Rectal smooth muscle tissue (tissue), 1 donor: ENCODE measurements at regions not wholly inside any gene's neighbourhood (a gene's known extent, or its start where the extent isn't known, plus 50 kb on each side); places are given as distances from the start of the nearest gene placed in this dataset.

Experiments used
- H3K27ac ChIP-seq: one replicate; pipeline ENCODE4 v1.7.0; 2013; ENCODE audit warnings: low read depth, low read length, inconsistent platforms
- H3K27me3 ChIP-seq: one replicate; pipeline ENCODE4 v1.7.0; 2013; ENCODE audit warnings: low read length; ENCODE audit not compliant: control insufficient read depth, insufficient read depth
- H3K36me3 ChIP-seq: one replicate; pipeline ENCODE4 v1.7.0; 2013; ENCODE audit warnings: low read length; ENCODE audit not compliant: control insufficient read depth, insufficient read depth
- H3K4me1 ChIP-seq: one replicate; pipeline ENCODE4 v1.7.0; 2013; ENCODE audit warnings: low read length; ENCODE audit not compliant: control insufficient read depth, insufficient read depth
- H3K4me3 ChIP-seq: one replicate; pipeline ENCODE4 v1.7.0; 2013; ENCODE audit warnings: low read length
- H3K9ac ChIP-seq: one replicate; pipeline ENCODE4 v1.7.0; 2013; ENCODE audit warnings: low read length

DNA sequence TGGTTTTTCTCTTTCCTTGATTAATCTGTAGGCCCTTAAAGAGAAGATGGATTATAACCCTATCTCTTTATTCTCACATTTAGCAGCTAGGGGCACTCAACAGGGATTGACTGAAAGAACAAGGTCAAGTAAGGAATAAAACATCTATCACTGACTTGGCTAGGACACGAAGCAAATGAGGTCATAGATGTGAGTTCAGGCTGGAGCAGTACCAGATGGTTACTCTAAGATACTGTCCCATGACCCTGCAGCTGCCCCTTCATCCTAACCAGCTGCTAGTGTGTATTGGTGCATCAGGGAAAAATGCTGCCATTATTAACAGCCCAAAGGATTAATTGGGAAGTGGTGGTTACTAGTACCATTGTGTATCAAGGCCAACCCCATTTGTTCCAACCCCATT lies 221.9 kb downstream of the CTH start:
- no peaks in the 10 kb centered on the region for H3K27me3 ChIP-seq
- H3K27ac ChIP-seq, result no peak overlapping the region
- no peak overlapping the region for H3K4me3 ChIP-seq
- H3K9ac ChIP-seq, result no peak overlapping the region
- H3K4me1 ChIP-seq, result no peaks in the 10 kb centered on the region
- H3K36me3 ChIP-seq, result no peaks in the 10 kb centered on the region

DNA sequence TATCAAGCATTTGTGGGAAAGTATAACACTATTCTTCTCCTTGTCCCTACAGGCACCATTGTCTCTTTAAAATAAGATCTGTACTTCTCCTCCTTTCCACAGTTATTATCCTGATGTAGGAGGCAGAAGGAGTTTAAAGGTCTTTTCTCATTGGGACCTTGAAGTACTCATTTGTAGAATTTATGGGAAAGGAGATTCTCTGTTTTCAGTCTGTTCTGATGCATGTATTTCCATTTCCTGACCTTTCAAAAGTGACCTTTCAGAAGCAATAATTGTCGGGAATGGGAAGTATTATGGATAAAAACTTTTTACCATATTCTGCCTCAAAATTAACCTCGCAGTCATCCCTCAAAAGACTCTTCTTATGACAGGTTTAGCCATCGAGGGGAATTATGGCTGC lies 224.8 kb downstream of the CTH start:
- Histone ChIP-seq H3K27me3 (no peaks in the 10 kb centered on the region), H3K4me3 (no peak overlapping the region), H3K36me3 (no peaks in the 10 kb centered on the region), H3K27ac (no peak overlapping the region), H3K9ac (no peak overlapping the region), H3K4me1 (no peaks in the 10 kb centered on the region)

DNA sequence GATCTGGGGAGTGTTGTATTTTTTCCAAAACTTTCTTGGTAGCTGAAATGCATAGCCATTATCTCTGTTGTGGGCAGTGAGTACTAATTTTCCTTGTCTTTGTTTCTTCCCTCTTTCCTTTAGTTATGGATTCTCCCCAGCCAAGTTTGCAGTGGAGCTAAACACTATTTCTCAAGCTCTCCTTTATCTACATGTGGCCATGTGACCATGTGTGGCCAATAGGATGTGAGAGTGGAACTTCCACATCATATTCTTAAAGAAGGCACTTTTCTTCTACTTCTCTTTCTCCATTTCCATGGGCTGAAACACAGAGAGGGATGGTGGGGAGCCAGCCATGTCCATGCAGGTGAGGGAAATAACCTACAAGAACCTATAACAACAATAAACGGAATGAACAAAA lies 230.8 kb downstream of the CTH start:
- no peak overlapping the region for H3K4me3 ChIP-seq
- no peak overlapping the region for H3K9ac ChIP-seq
- no peaks in the 10 kb centered on the region for H3K4me1 ChIP-seq
- H3K36me3 ChIP-seq, result no peaks in the 10 kb centered on the region
- H3K27ac ChIP-seq, result no peak overlapping the region
- H3K27me3 ChIP-seq, result no peaks in the 10 kb centered on the region

DNA sequence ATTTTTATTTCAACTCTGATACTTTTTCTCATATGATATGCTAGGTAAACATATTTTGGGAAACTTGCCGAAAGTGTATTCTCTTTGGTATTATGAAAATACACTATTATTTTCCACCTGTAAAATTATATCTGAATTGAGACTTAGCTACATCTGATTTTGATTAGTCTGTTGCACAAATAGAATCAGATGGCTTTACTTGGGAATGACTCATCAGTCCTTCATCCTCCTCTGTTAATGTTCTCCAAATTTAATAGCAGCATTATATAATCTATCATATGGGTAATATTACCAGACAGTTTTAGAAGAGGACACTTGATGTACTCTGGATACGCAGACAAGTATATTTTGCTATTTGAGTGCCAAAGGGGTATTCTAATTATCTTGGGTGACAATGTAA lies 245.3 kb downstream of the CTH start:
- Histone ChIP-seq H3K9ac (no peak overlapping the region), H3K4me1 (no peaks in the 10 kb centered on the region), H3K4me3 (no peak overlapping the region), H3K27me3 (no peaks in the 10 kb centered on the region), H3K27ac (no peak overlapping the region), H3K36me3 (no peaks in the 10 kb centered on the region)

DNA sequence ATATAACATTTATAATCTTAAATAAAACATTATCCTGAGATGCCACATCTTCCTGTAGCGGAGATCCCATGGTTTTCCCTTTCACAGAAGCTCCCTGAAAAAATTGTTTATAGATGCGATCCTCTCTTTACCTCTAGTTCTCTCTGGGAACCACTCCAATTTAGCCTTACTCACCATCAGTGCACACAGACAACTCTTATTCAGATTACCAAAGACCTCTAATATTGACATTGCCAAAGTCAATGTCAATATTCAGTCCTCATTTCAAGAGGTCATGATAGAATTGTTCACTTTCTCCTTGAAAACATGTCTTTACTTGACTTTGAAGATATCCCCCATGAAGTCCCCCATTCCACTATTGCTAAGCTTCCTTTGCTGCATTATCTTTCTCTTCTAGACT lies 248.8 kb downstream of the CTH start:
- no peak overlapping the region for H3K4me3 ChIP-seq
- H3K27ac ChIP-seq, result no peak overlapping the region
- H3K36me3 ChIP-seq, result no peaks in the 10 kb centered on the region
- H3K9ac ChIP-seq, result no peak overlapping the region
- H3K27me3 ChIP-seq, result no peaks in the 10 kb centered on the region
- no peaks in the 10 kb centered on the region for H3K4me1 ChIP-seq

DNA sequence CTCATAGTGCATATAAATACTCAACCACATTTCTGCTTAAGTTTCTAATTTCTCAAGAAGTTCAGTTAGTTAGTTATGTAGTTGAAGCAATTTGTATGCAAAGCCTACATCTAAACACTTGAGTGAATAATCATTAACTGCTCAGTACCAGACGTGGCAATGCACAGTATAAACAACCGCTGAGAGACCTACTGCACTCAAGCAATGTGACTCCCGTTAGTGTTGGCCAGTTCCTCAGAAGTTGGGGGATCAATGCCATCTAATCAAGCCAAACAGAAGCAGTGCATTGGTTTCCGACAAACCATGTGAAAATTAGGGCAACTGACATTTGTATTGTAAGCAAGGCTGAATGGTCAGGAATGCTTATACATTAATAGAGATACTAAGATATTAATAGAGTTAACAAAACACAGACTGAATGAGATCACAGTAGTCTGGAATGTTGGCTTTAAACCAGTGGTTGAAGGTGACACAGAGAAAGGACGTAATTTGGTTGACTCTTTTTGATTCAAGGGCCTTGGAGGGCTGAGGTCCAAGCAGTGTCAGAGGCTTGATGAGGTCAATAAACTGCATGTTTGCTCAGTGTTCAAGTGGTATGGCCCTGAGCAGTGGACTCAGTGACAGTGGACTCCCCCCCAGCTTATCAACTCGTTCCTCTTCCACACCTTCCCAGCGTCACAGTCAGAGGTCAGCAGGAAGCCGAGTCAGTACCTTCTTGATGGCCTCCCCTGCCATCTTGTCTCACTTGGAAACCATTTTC lies 255.5 kb downstream of the CTH start:
- H3K36me3 ChIP-seq, result no peaks in the 10 kb centered on the region
- no peaks in the 10 kb centered on the region for H3K27me3 ChIP-seq
- H3K9ac ChIP-seq, result no peak overlapping the region
- peaks cover 6% of the 10 kb centered on the region for H3K4me1 ChIP-seq
- H3K27ac ChIP-seq, result no peak overlapping the region
- H3K4me3 ChIP-seq, result no peak overlapping the region

DNA sequence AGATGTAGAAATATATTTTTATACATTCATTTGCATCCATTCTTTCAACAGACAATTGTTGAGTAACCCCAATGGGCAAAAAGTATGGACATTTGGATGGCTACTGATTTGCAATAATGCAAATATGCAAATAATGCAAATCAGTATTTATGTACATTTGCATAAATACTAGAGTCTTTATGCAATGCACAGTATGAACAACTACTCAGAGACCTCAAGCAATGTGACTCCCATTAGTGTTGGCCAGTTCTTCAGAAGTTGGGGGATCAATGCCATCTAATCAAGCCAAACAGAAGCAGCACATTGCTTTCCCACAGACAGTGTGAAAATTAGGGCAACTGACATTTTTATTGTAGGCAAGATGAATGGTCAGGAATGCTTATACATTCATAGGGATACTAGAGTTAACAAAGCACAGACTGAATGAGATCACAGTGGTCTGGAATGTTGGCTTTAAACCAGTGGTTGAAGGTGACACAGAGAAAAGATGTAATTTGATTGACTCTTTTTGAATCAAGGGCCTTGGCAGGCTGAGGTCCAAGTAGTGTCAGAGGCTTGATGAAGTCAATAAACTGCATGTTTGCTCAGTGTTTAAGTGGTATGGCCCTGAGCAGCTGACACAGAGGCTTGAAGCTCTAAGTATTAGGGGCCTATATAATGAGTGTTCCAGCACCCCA lies 256.6 kb downstream of the CTH start:
- Histone ChIP-seq H3K4me3 (no peak overlapping the region), H3K4me1 (peaks cover 6% of the 10 kb centered on the region), H3K27me3 (no peaks in the 10 kb centered on the region), H3K9ac (no peak overlapping the region), H3K27ac (no peak overlapping the region), H3K36me3 (no peaks in the 10 kb centered on the region)

DNA sequence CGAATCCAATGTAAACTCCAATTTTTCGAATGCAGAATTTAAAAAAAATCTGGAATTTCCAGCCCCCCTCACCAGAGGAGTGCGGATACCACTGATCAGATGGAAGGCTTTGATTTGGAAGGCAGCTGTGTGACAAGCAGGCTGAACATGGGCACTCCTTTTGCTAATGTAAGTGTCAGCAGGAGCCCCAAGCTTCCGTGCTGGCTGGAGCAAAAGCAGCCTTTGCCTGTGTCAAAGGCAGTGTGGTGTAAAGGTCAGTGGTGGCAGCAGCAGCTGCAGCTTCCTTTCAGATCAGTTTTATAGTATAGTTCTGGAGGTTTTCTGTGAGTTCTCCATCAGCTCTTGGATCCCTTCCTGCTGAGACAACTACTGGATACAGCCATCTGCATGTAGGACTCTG lies 259.9 kb downstream of the CTH start:
- H3K27me3 ChIP-seq, result no peaks in the 10 kb centered on the region
- peaks cover 6% of the 10 kb centered on the region for H3K4me1 ChIP-seq
- no peak overlapping the region for H3K9ac ChIP-seq
- no peaks in the 10 kb centered on the region for H3K36me3 ChIP-seq
- no peak overlapping the region for H3K4me3 ChIP-seq
- no peak overlapping the region for H3K27ac ChIP-seq

DNA sequence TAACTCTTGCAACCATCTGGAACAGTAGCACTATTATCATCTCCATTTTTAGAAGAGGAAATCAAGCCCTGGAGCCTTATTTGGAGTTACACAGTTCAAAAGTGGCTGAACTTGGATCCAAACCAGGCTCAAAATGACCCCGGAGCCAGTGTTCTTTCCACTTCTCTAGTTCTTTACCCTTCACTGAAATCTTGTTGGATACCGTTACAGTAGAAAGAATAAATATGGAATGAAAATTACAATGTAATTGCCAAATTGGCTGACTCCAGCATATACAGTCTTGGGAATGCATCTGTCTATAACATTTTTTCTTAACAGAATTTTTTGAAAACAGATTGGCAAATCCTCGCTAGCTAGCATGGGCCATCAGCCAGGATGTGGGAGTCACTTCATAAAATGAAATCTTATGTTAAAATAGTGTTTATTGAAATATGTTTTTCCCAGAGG lies 261.4 kb downstream of the CTH start:
- Histone ChIP-seq H3K27ac (no peak overlapping the region), H3K27me3 (no peaks in the 10 kb centered on the region), H3K9ac (no peak overlapping the region), H3K36me3 (no peaks in the 10 kb centered on the region), H3K4me1 (no peaks in the 10 kb centered on the region), H3K4me3 (no peak overlapping the region)

DNA sequence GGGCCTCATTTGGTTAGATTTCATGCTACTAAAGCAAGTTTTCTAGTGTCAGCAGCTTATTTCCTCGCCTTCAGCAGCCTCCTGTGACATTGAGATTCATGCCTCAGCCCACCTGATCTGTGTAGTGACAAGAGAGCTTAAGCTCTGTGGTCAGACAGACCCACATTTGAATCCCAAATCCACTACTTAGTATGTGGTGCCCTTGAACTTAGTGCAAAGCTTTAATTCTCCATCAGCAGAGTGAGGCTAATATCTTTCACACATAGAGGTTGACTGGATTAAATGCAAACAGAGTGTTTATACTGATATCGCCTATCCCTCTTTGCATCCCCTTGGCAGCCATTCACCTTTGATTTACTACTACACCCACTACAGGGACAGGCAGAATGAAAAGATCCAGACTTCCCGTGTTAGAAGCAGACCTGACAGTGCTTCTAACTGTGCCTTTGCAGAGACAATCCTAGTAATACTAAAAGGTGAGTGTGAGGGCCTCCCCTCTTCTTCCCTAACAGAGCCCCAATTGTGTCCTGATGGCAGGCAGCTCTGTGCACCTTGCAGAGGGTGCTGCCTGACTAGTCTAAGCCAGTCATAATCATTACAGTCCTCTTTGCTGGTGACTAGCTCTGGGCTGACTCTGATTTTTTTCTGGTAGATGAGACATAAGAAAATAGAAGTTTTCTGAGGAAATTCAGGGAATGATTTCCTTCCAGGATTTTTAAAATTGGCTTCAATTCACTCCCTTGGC lies 264.0 kb downstream of the CTH start:
- no peak overlapping the region for H3K27ac ChIP-seq
- no peak overlapping the region for H3K9ac ChIP-seq
- no peaks in the 10 kb centered on the region for H3K27me3 ChIP-seq
- no peaks in the 10 kb centered on the region for H3K36me3 ChIP-seq
- H3K4me1 ChIP-seq, result no peaks in the 10 kb centered on the region
- H3K4me3 ChIP-seq, result no peak overlapping the region

DNA sequence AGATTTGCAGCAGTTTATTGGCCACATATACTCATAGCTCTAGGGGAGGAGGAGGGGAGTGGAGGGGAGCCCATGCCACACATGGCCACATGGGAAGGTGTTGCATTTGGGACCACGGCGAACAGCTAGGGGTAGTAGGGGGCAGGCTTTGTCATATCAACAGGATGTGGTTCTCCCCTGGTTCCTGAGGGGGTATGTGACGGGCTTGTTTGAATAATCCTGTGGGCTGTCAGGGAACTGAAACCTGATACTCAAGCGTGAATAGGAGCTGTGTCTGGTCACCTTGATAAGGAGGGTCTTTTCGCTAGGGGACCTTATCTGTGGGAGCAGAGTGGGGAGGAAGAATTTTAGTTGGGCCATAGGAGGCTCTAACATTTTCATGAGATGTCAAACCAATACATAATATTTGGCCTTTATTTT lies 264.7 kb downstream of the CTH start:
- no peaks in the 10 kb centered on the region for H3K36me3 ChIP-seq
- no peak overlapping the region for H3K4me3 ChIP-seq
- no peaks in the 10 kb centered on the region for H3K4me1 ChIP-seq
- no peak overlapping the region for H3K27ac ChIP-seq
- no peak overlapping the region for H3K9ac ChIP-seq
- H3K27me3 ChIP-seq, result no peaks in the 10 kb centered on the region

DNA sequence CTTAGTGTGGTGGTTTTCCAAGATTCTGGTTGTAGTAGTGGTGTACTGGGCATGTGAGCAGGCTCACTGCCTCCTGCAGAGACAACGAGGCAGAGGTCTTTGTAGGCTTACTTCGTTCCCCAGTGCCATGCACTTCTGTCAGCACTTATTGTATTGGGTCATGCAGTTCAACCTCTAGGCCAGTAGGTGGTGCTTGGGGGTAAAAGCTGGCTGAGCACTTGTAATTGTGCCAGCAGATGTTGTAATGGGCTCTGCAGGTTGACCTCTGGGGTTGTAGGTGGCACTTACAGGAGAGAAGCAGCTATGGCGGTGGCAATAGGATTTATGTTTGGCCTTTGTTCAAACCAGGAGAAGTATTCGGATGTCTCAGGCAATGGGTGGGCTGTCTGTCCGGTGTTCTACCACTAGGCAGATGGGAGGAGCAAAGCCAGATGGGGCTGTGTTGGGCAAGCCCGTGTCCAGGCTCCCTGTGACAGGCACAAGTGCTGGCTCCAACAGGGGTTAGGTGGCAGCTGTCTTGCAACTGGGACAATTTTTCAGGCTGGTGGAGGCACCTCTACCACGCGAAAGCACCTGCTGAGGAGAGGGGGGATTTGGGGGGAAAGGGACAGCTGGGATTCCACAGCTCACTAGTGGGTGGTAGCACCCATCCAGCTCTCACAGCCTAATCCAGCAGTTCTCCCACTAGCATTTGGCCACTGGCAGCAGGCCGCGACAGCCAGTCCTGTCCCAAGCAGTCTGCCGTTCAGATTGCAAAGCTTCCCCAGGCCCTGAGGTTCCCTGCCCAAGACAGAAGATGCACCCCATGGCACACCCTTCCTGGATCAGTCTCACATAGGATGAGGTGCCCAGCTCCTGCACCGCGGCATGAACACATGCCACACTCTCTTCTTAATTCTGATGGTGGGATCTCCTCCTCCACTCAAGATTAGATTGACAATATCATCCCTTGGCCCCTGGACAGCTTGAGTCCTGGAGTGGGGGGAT lies 274.5 kb downstream of the CTH start:
- H3K4me3 ChIP-seq, result no peak overlapping the region
- H3K27me3 ChIP-seq, result no peaks in the 10 kb centered on the region
- no peak overlapping the region for H3K9ac ChIP-seq
- H3K36me3 ChIP-seq, result no peaks in the 10 kb centered on the region
- no peak overlapping the region for H3K27ac ChIP-seq
- no peaks in the 10 kb centered on the region for H3K4me1 ChIP-seq
